Heart left ventricle (tissue), 16 donors: ENCODE measurements at regions not wholly inside any gene's neighbourhood (a gene's known extent, or its start where the extent isn't known, plus 50 kb on each side); places are given as distances from the start of the nearest gene placed in this dataset.

Experiments used
- ATAC-seq, 4 donors: fragments of 200-7000 bp; cut with Tn5 transposase; one replicate each; pipeline ENCODE4 v1.9.1; 2020 to 2022; ENCODE audit warnings: moderate library complexity in 4 of 4, mild to moderate bottlenecking in 3 of 4, moderate number of reproducible peaks in 1 of 4
- DNase-seq, 5 donors: peaks; one replicate each; pipeline ENCODE4 v3.0.0-alpha.2; 2020
- H3K27ac ChIP-seq, 12 donors: fragments of 200-600 bp; sonication (generic) in 4 of 12; one replicate each; pipeline versions ENCODE4 v1.5.0 to v1.8.0; 2016 to 2022; ENCODE audit warnings: mild to moderate bottlenecking in 2 of 12
- H3K27me3 ChIP-seq, 9 donors: fragments of 200-600 bp; sonication (generic) in 2 of 9; one replicate each; pipeline versions ENCODE4 v1.5.1 to v1.8.0; 2016 to 2022; ENCODE audit warnings: mild to moderate bottlenecking in 3 of 9
- H3K36me3 ChIP-seq, 9 donors: fragments of 200-600 bp; sonication (generic) in 2 of 9; one replicate each; pipeline versions ENCODE4 v1.5.0 to v1.8.0; 2018 to 2022; ENCODE audit warnings: mild to moderate bottlenecking in 2 of 9
- H3K4me1 ChIP-seq, 12 donors: fragments of 200-600 bp; sonication (generic) in 4 of 12; one replicate each; pipeline versions ENCODE4 v1.5.0 to v1.8.0; 2016 to 2022; ENCODE audit warnings: mild to moderate bottlenecking in 3 of 12
- H3K4me3 ChIP-seq, 12 donors: fragments of 200-600 bp; sonication (generic) in 4 of 12; one replicate each; pipeline versions ENCODE4 v1.5.0 to v1.8.0; 2017 to 2022; ENCODE audit warnings: mild to moderate bottlenecking in 9 of 12, moderate library complexity in 4 of 12
- H3K9me3 ChIP-seq, 12 donors: fragments of 200-600 bp; sonication (generic) in 4 of 12; one replicate each; pipeline versions ENCODE4 v1.5.0 to v1.8.0; 2016 to 2022; ENCODE audit warnings: mild to moderate bottlenecking in 1 of 12
- POLR2A ChIP-seq, 2 donors: fragments of 450-650 bp; IDR thresholded peaks; one replicate each; pipeline ENCODE4 v1.6.1; 2017; ENCODE audit warnings: antibody characterized with exemption in 2 of 2, mild to moderate bottlenecking in 2 of 2, moderate library complexity in 2 of 2
- WGBS, 4 donors: extraction: QIAGEN DNeasy Blood & Tissue Kit in 2 of 4; methylation state at CpG; one replicate each; pipeline versions ENCODE4 v1.1.5 to v1.1.7; 2013 to 2018; 5-methylcytosine and 5-hydroxymethylcytosine counted together
- intact Hi-C, 10 donors: fragments of 100-400 bp; cut with DNase I; formaldehyde crosslinking; loops; one replicate each; pipeline versions ENCODE4 v1.11.1 to v1.14.2; 2022
- TF ChIP-seq, protein P1 (sequence below), 12 donors: fragments of 200-600 bp; sonication (generic) in 4 of 12; IDR thresholded peaks; one replicate each; pipeline versions ENCODE4 v1.5.0 to v1.8.0; 2018 to 2022; ENCODE audit warnings: antibody characterized with exemption in 12 of 12, mild to moderate bottlenecking in 5 of 12
- donor health status: ischemic (EF 13 %, LVEDD 7.1; RV severe dilation, severe dysfunction).
- donor health status: healthy with polysubstance abuse.
- donor health status: DM: no; HTN: yes; CAD: no.
- donor health status: DM: no; HTN: no; CAD: no.
- donor health status: ischemic (EF 25% LVEDD 6.9; RV normal size, moderate dysfunction).
- donor health status: ischemic (EF 25% LVEDD 5.7; RV mildly dilated, moderate dysfunction).
- donor health status: healthy.
- donor health status: DM: yes; HTN: yes; CAD: no.
- donor health status: ischemic (EF 35%, LVEDD 5.7; RV mildly dilated, moderate dysfunction).
- donor health status: nonischemic (EF 11% LVEDD 7.7; RV severe dilation, severe dysfunction).
- donor health status: DM: yes; HTN: yes; CAD: no.
- donor health status: PGD.
- donor health status: ischemic (EF 29% LVEDD 5.4; RV normal size, mild dysfunction).
- donor health status: nonischemic (EF 23%, LVEDD 6.1; RV moderate dilation, normal function).

DNA sequence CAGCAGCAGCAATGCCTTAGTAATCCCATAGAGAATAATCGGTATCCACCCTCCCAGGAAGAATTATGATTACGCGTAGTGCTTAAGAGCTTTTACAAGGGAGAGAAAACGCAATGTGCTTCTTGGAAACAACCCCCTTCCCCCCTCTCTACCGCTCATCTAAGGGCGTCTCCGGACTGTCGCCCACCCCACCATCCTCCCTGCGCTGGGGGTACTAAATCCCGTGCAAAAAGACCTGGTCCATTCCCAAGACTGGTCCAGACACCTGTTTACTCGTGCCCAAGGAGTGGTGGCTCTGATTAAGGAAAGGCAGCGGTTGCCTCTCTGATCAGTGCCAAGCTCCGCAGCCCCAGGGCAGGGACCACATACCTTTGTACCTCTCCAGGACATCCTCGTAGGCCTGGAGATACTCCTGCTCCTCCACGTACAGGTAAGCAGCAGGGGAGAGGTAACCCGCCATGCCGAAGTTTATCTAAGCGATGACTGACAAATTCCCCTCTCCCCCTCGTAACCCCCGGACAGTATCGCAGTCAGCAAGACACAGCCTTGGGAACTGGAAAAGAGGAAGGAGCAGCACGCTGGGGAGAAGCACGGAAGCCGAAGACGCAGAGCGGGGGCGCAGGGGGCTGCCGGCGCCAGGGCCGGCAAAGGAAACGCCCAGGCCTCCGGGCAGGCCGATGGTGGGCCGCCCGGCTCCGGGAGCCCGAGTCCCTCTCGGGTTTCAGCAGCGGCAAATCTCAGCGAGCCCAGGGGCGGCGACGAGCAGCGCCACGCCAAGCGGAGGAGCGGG lies 112.0 kb upstream of the BEND6 start:
- peak overlapping the region; percentile 84 to 97 (median 92) for H3K27ac ChIP-seq
- WGBS, 4 donors: 3 to 12% (median 5%) methylated on average over 29 to 47 of the region's 47 CpGs
- ATAC-seq (peak in 3 of 4 donors; percentile 11 to 30 (median 25)), DNase-seq (peak; percentile 42 to 74 (median 48))
- TF ChIP-seq, protein P1, sequence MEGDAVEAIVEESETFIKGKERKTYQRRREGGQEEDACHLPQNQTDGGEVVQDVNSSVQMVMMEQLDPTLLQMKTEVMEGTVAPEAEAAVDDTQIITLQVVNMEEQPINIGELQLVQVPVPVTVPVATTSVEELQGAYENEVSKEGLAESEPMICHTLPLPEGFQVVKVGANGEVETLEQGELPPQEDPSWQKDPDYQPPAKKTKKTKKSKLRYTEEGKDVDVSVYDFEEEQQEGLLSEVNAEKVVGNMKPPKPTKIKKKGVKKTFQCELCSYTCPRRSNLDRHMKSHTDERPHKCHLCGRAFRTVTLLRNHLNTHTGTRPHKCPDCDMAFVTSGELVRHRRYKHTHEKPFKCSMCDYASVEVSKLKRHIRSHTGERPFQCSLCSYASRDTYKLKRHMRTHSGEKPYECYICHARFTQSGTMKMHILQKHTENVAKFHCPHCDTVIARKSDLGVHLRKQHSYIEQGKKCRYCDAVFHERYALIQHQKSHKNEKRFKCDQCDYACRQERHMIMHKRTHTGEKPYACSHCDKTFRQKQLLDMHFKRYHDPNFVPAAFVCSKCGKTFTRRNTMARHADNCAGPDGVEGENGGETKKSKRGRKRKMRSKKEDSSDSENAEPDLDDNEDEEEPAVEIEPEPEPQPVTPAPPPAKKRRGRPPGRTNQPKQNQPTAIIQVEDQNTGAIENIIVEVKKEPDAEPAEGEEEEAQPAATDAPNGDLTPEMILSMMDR (IDR thresholded peaks at IDR 0.05): no peak
- no peak for TF ChIP-seq POLR2A (IDR thresholded peaks at IDR 0.05)
- no peaks in the 10 kb centered on the region for H3K36me3 ChIP-seq
- no peaks in the 10 kb centered on the region for H3K27me3 ChIP-seq
- no peaks in the 10 kb centered on the region for H3K9me3 ChIP-seq
- intact Hi-C loops: loop anchor here in 7 of 10 donors (1.0 to 5.0 kb wide), 6 partner anchors 36 to 131 kb away; no protein-coding TSS in a partner anchor
- H3K4me1 ChIP-seq: peaks cover 0 to 49% (median 19%) of the 10 kb centered on the region in 12 donors
- H3K4me3 ChIP-seq: peak overlapping the region; percentile 61 to 90 (median 75)

DNA sequence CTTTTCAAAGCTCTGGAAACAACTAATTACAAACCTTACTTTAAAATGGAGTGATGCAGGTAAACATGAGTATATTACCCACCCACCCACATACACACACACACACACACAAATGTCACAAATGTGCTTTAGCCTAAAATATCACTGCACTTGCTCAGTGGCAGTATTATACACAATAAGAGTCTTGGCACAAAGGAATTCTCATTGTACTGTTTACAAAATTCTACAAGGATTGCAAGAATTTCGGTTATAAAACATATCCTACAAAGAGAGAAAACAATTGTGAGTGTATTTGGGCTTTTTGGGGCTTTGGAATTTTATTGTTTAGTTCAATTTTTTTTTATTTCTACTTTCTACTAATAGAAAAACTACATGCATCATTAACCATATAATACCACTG lies 113.2 kb upstream of the BEND6 start:
- ATAC-seq: no peak
- peak overlapping the region; percentile 24 to 97 (median 92) for H3K27ac ChIP-seq

DNA sequence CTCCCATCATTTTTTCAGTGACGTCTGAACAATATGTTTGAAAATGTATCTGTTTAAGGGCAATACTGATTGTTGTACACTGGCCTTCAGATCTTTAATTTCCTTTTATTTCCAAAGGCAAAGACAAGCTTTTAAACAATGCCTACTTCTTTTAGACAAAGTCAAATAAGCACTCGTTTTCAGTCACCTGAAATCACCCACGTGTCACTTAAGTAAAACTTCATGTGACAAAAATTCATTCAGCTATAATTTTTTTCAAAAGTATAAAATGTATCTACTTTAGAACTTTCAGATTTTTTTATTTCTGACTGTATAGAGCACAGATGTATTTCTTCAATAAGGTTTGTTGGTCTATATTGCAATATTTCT lies 113.5 kb upstream of the BEND6 start:
- Histone ChIP-seq H3K9me3 (no peaks in the 10 kb centered on the region), H3K4me3 (peak overlapping the region; percentile 28 to 90 (median 75)), H3K36me3 (no peaks in the 10 kb centered on the region), H3K4me1 (peaks cover 0 to 50% (median 19%) of the 10 kb centered on the region in 12 donors), H3K27ac (peak overlapping the region; percentile 24 to 97 (median 91)), H3K27me3 (no peaks in the 10 kb centered on the region)
- no peak for ATAC-seq
- intact Hi-C loops: loop anchor here in 7 of 10 donors (2.0 to 5.0 kb wide), 5 partner anchors 27 to 129 kb away; no protein-coding TSS in a partner anchor
- WGBS, 4 donors: 10 to 21% (median 19%) methylated on average over 3 of the region's 3 CpGs
- no peak for DNase-seq
- TF ChIP-seq, protein P1 (IDR thresholded peaks at IDR 0.05): no peak
- TF ChIP-seq POLR2A (IDR thresholded peaks at IDR 0.05): no peak

More for the DNA sequence above, 113.2 kb upstream of the BEND6 start:
- peak overlapping the region; percentile 28 to 90 (median 75) for H3K4me3 ChIP-seq
- WGBS, 4 donors: 27 to 43% (median 36%) methylated on average over 1 of the region's 1 CpG
- no peak for TF ChIP-seq POLR2A (IDR thresholded peaks at IDR 0.05)
- TF ChIP-seq, protein P1 (IDR thresholded peaks at IDR 0.05): no peak
- no peaks in the 10 kb centered on the region for H3K36me3 ChIP-seq
- H3K4me1 ChIP-seq: peaks cover 0 to 50% (median 19%) of the 10 kb centered on the region in 12 donors
- no peaks in the 10 kb centered on the region for H3K9me3 ChIP-seq
- H3K27me3 ChIP-seq: no peaks in the 10 kb centered on the region
- intact Hi-C loops: loop anchor here in 7 of 10 donors (2.0 to 5.0 kb wide), 6 partner anchors 27 to 129 kb away; no protein-coding TSS in a partner anchor
- no peak for DNase-seq
